Mucosa of rectum (tissue), 2 donors: ENCODE measurements at regions not wholly inside any gene's neighbourhood (a gene's known extent, or its start where the extent isn't known, plus 50 kb on each side); places are given as distances from the start of the nearest gene placed in this dataset.

ENCODE experiments used
- H3K27ac ChIP-seq, 2 donors: one replicate each; pipeline ENCODE4 v1.7.0; 2013; ENCODE audit warnings: inconsistent platforms in 2 of 2, low read depth in 2 of 2, low read length in 2 of 2
- H3K27me3 ChIP-seq, 2 donors: one replicate each; pipeline ENCODE4 v1.7.0; 2013; ENCODE audit warnings: low read length in 2 of 2; ENCODE audit not compliant: control insufficient read depth in 2 of 2, insufficient read depth in 2 of 2
- H3K36me3 ChIP-seq, 2 donors: one replicate each; pipeline ENCODE4 v1.7.0; 2013; ENCODE audit warnings: low read length in 2 of 2; ENCODE audit not compliant: control insufficient read depth in 2 of 2, insufficient read depth in 2 of 2
- H3K4me1 ChIP-seq, 2 donors: one replicate each; pipeline ENCODE4 v1.7.0; 2013; ENCODE audit warnings: low read length in 2 of 2, mild to moderate bottlenecking in 1 of 2; ENCODE audit not compliant: control insufficient read depth in 2 of 2, insufficient read depth in 2 of 2
- H3K4me3 ChIP-seq, 2 donors: one replicate each; pipeline ENCODE4 v1.7.0; 2013; ENCODE audit warnings: low read length in 2 of 2
- H3K9ac ChIP-seq, 2 donors: one replicate each; pipeline ENCODE4 v1.7.0; 2013; ENCODE audit warnings: low read length in 2 of 2, low read depth in 1 of 2, mild to moderate bottlenecking in 1 of 2
- H3K9me3 ChIP-seq, 2 donors: one replicate each; pipeline ENCODE4 v1.7.0; 2013; ENCODE audit warnings: low read length in 2 of 2; ENCODE audit not compliant: control insufficient read depth in 2 of 2
- donor health status: healthy.
- donor health status: Normal muscosa, but diverticular disease.

DNA sequence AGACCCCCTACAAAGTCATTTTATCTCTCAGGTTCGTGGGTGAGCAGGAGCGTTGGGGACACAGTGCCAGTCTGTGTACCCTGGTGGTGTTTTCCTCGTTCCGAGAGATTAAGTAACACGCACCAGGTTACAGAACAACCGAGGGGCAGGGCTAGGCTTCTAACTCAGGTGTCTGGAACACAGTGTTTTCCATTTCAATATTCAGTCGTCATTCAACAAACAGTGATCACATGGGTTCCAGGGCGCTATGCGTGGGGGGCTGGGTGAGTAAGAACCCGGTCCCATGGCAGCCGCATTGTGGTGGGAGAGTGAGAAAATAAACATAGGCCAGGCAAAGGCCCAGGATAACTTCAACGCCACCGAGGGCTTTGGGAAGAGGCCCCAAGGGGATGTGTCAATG is 55.9 kb upstream of the RNU6ATAC start:
- Histone ChIP-seq H3K4me3 (no peak overlapping the region), H3K36me3 (no peaks in the 10 kb centered on the region), H3K9me3 (no peaks in the 10 kb centered on the region), H3K4me1 (peaks cover 8 to 11% of the 10 kb centered on the region in 2 donors), H3K27me3 (peaks cover 15 to 24% of the 10 kb centered on the region in 2 donors), H3K9ac (no peak overlapping the region), H3K27ac (no peak overlapping the region)

DNA sequence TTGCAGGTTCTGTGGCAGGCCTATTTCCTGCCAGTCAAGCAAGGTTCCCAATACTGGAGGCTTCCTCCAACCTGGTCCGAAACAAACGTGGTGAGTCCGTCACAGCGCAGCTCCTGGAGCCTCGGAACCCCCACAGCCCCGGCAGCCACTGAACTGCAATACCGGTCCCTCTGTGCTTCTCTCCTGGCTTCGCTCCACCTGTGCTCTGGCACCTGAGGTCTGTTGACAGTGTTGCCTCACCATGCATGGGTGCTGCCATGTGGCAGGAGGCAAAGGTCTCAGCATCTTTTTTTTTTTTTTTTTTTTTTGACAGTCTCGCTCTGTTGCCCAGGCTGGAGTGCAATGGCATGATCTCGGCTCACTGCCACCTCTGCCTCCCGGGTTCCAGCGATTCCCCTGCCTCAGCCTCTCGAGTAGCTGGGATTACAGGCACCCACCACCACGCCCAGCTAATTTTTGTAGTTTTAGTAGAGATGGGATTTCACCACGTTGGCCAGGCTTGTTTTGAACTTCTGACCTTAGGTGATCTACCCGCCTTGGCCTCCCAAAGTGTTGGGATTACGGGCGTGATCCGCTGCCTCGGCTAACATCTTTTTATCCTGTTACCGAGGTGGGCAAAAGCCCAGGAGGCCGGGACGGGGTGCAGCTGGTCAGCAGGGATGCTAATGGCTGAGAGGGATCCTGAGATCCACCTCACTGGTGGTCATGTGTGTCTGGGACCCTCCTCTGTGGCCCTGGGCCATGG is 57.1 kb upstream of the RNU6ATAC start:
- H3K27ac ChIP-seq = no peak overlapping the region
- H3K9ac ChIP-seq = no peak overlapping the region
- peaks cover 8 to 9% of the 10 kb centered on the region in 2 donors for H3K4me1 ChIP-seq
- H3K4me3 ChIP-seq = no peak overlapping the region
- no peaks in the 10 kb centered on the region for H3K9me3 ChIP-seq
- peaks cover 18 to 31% of the 10 kb centered on the region in 2 donors for H3K27me3 ChIP-seq
- no peaks in the 10 kb centered on the region for H3K36me3 ChIP-seq

DNA sequence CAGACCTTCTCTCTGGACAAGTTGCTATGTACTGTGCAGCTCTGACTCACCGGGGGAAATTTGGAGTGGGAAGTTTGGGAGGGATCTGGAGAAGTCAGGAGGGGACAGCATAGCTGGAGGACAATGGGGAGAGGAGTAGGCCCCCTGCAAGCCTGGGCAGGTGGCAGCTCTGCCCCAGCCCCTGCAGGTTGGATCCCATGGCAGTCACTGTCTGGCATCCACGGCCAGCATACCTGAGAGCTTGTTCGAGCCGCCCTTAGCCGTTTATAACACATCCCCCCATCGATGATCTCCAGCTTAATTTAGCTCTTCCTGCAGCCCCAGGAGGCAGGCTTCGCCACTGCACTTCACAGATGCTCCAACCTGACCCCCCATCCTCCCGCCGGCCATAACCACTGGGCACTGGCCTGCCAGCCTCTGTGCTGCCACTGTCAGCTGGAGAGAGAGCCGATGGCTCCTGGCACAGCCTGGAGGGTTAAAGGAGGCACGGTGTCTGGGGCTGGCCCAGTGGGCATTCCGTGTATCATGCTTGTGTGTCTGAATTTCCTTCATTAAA is 57.7 kb upstream of the RNU6ATAC start:
- peaks cover 21 to 37% of the 10 kb centered on the region in 2 donors for H3K27me3 ChIP-seq
- no peaks in the 10 kb centered on the region for H3K36me3 ChIP-seq
- peaks cover 8 to 9% of the 10 kb centered on the region in 2 donors for H3K4me1 ChIP-seq
- no peak overlapping the region for H3K4me3 ChIP-seq
- H3K9me3 ChIP-seq = no peaks in the 10 kb centered on the region
- no peak overlapping the region for H3K27ac ChIP-seq
- no peak overlapping the region for H3K9ac ChIP-seq

- no peak overlapping the region for H3K27ac ChIP-seq
- no peaks in the 10 kb centered on the region for H3K36me3 ChIP-seq
- H3K27me3 ChIP-seq = peaks cover 21 to 45% of the 10 kb centered on the region in 2 donors
- H3K4me1 ChIP-seq = peaks cover 8 to 9% of the 10 kb centered on the region in 2 donors
- H3K9ac ChIP-seq = no peak overlapping the region
- H3K9me3 ChIP-seq = no peaks in the 10 kb centered on the region
- H3K4me3 ChIP-seq = no peak overlapping the region
These were observed 58.7 kb upstream of the RNU6ATAC start for GRCh38 chr9:134223091-134223490.

GRCh38 chr9:134223591-134224122 is 59.3 kb upstream of the RNU6ATAC start:
- H3K9ac ChIP-seq = no peak overlapping the region
- no peaks in the 10 kb centered on the region for H3K9me3 ChIP-seq
- H3K27ac ChIP-seq = no peak overlapping the region
- no peaks in the 10 kb centered on the region for H3K36me3 ChIP-seq
- H3K4me1 ChIP-seq = peaks cover 8 to 9% of the 10 kb centered on the region in 2 donors
- peaks cover 21 to 49% of the 10 kb centered on the region in 2 donors for H3K27me3 ChIP-seq
- no peak overlapping the region for H3K4me3 ChIP-seq

GRCh38 chr9:134224127-134224526 is 59.8 kb upstream of the RNU6ATAC start:
- Histone ChIP-seq H3K4me3 (no peak overlapping the region), H3K36me3 (no peaks in the 10 kb centered on the region), H3K9me3 (no peaks in the 10 kb centered on the region), H3K9ac (no peak overlapping the region), H3K27ac (no peak overlapping the region), H3K27me3 (peaks cover 21 to 53% of the 10 kb centered on the region in 2 donors), H3K4me1 (peaks cover 8 to 9% of the 10 kb centered on the region in 2 donors)

DNA sequence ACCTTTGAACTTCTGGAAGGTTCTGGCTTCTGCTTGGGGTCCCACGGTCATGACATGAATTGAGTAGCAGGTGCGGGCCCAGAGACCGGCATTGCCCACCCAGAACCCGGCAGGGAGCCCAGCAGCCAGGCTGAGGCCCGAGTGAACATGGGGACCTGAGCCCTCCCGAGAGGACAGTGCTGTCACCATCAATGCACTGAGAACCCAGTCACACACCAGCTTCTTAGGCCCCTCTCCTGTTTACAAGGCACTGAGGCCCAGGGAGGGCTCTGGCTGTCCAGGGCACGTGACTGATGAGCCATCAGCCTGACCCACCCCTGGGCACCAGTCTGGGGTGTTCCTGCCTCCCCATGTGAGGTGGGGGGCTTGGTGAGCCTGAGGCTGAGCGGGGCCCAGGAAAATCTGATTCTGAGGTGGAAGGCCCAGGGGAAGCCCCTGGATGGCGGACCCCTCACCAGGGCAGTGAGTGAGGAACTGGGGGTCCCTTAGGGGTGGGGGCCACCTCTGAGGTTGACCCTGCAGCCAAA is 60.3 kb upstream of the RNU6ATAC start:
- no peaks in the 10 kb centered on the region for H3K9me3 ChIP-seq
- peaks cover 21 to 54% of the 10 kb centered on the region in 2 donors for H3K27me3 ChIP-seq
- no peak overlapping the region for H3K4me3 ChIP-seq
- H3K9ac ChIP-seq = no peak overlapping the region
- no peak overlapping the region for H3K27ac ChIP-seq
- H3K36me3 ChIP-seq = no peaks in the 10 kb centered on the region
- H3K4me1 ChIP-seq = peaks cover 8 to 9% of the 10 kb centered on the region in 2 donors

- peaks cover 8 to 9% of the 10 kb centered on the region in 2 donors for H3K4me1 ChIP-seq
- H3K4me3 ChIP-seq = no peak overlapping the region
- H3K9ac ChIP-seq = no peak overlapping the region
- no peaks in the 10 kb centered on the region for H3K9me3 ChIP-seq
- no peaks in the 10 kb centered on the region for H3K36me3 ChIP-seq
- no peak overlapping the region for H3K27ac ChIP-seq
- peaks cover 21 to 54% of the 10 kb centered on the region in 2 donors for H3K27me3 ChIP-seq
These were observed 60.8 kb upstream of the RNU6ATAC start for GRCh38 chr9:134225186-134225585.

DNA sequence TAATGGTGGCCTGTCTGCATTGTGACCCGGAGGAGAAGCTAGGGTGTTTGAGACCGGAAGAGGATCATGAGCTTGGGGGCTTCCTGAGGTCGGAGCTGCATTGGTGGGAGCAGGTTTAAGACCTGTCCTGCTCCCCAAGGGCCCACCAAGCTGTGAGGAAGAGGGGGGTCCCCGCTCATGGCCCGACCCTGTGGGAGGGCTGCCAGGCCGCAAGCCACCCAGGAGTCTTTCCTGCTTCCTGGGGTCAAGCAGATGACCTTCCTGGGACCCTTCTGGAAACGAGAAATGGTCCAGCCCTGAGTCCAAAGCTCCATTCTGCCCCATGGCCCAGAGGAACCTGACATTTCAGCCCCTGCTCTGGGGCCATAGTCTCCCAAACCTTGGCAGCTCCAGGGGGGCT is 61.5 kb upstream of the RNU6ATAC start:
- peaks cover 9 to 10% of the 10 kb centered on the region in 2 donors for H3K4me1 ChIP-seq
- H3K9ac ChIP-seq = no peak overlapping the region
- H3K27ac ChIP-seq = no peak overlapping the region
- H3K4me3 ChIP-seq = no peak overlapping the region
- H3K9me3 ChIP-seq = no peaks in the 10 kb centered on the region
- peaks cover 17 to 54% of the 10 kb centered on the region in 2 donors for H3K27me3 ChIP-seq
- no peaks in the 10 kb centered on the region for H3K36me3 ChIP-seq

DNA sequence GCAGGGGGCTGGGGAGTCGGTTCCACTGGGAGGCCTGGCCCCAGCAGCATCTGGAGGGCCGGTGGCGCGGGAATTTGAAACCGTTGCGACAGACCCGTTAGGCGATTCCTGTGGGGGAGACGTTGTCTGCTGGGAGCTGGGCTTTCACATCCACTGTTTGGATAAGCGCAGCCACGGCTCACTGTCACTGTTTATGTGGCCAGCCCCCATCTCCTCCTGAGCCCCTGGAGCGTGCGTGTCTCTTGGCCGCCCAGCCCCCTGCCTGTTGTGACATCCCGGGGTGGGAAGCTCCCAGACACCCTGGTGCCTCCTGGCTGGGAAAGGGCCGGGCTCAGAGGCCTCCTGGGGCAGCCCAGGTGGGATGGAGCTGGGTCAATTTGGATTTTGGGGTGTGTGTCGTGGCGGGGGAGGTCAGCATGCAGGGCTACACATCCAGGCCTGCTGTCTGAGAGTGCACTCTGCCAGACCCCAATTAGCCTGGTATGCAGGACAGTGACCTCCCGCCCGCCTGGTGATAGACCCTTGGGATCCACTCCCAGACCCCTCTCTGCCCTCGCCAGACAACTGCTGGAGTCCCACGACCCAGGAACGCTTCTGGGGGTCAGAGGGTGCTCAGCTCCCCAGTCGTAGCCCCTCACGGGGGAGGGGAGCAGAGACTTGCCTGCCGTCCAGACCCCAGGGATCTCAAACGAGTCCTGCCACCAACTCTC is 62.0 kb upstream of the RNU6ATAC start:
- peaks cover 17 to 50% of the 10 kb centered on the region in 2 donors for H3K27me3 ChIP-seq
- no peak overlapping the region for H3K27ac ChIP-seq
- no peaks in the 10 kb centered on the region for H3K9me3 ChIP-seq
- no peak overlapping the region for H3K4me3 ChIP-seq
- H3K4me1 ChIP-seq = peaks cover 12% of the 10 kb centered on the region in 2 donors
- H3K36me3 ChIP-seq = no peaks in the 10 kb centered on the region
- no peak overlapping the region for H3K9ac ChIP-seq
